ENCODE measurements at regions not wholly inside any gene's neighbourhood (a gene's known extent, or its start where the extent isn't known, plus 50 kb on each side); places are given as distances from the start of the nearest gene placed in this dataset.

DNA sequence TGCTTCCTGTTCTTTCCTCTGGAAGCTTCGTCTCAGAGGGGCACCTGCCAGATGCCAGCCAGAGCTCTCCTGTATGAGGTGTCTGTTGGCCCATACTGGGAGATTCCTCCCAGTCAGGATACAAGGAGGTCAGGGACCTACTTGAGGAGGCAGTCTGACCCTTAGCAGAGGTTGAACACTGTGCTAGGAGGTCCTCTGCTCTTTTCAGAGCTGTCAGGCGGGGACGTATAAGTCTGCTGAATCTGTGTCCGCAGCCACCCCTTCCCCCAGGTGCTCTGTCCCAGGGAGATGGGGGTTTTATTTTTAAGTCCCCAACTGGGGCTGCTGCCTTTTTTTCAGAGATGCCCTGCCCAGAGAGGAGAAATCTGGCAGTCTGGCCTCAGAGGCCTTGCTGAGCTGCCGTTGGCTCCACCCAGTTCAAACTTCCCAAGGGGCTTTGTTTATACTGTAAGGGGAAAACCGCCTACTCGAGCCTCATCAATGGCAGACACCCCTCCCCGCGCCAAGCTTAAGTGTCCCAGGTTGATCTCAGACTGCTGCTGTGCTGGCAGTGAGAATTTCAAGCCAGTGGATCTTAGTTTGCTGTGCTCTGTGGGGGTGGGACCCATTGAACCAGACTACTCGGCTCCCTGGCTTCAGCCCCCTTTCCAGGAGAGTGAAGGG is 326.7 kb downstream of the BCKDHB start:
- no peak overlapping the region; the same call in 1 of the 2 replicates for H2AFZ ChIP-seq
- H3K4me2 ChIP-seq = no peak overlapping the region
- H3K4me1 ChIP-seq (ENCODE audit: insufficient read depth) = peaks cover 12% of the 10 kb centered on the region
- Mint-ChIP-seq H3K36me3 (ENCODE audit: low read depth) (no peaks in the 10 kb centered on the region; the same call in 2 of the 3 replicates), H3K27me3 (ENCODE audit: insufficient read depth, low read depth, poor library complexity) (peaks cover 1% of the 10 kb centered on the region), H3K9me3 (peaks cover 4% of the 10 kb centered on the region; the same call in 2 of the 3 replicates), H3K27ac (0 out of 2 replicates have a peak overlapping the region, but pooled peaks have one; percentile 23), H3K4me1 (peaks cover 6% of the 10 kb centered on the region), H3K4me3 (no peak overlapping the region)
- no peak overlapping the region for H3K4me3 ChIP-seq
- H3K79me2 ChIP-seq (replicated peaks; ENCODE audit: insufficient read depth) = no peaks in the 10 kb centered on the region
- TF ChIP-seq ZNF462 (CRISPR knock-in tag; IDR thresholded peaks at IDR 0.05) (no peak), ZNF331 (CRISPR knock-in tag; IDR thresholded peaks at IDR 0.05; ENCODE audit: low read depth) (0 out of 2 replicates have a peak, but pooled peaks have one; percentile 44), CREB1 (CRISPR knock-in tag; IDR thresholded peaks at IDR 0.05; ENCODE audit: low read depth) (no peak)
- no peaks in the 10 kb centered on the region for H3K27me3 ChIP-seq (ENCODE audit: insufficient read depth)
- H3F3A ChIP-seq (replicated peaks; ENCODE audit: low read depth) = no peaks in the 10 kb centered on the region
- ATAC-seq = peak; percentile 98
- DNase-seq (ENCODE audit: low spot score) = peak; percentile 69
- H3K27ac ChIP-seq (ENCODE audit: low read depth) = no peak overlapping the region
- H3K36me3 ChIP-seq (ENCODE audit: insufficient read depth) = no peaks in the 10 kb centered on the region
- H3K9me2 ChIP-seq (ENCODE audit: insufficient read depth) = no peaks in the 10 kb centered on the region
- no peaks in the 10 kb centered on the region for H4K20me1 ChIP-seq (replicated peaks; ENCODE audit: insufficient read depth)

- no peak overlapping the region for H3K27ac Mint-ChIP-seq
- no peaks in the 10 kb centered on the region for H3K79me2 ChIP-seq (replicated peaks; ENCODE audit: insufficient read depth)
- H3K4me3 ChIP-seq = no peak overlapping the region
- H3K4me3 Mint-ChIP-seq = no peak overlapping the region
- H3K27me3 ChIP-seq (ENCODE audit: insufficient read depth) = no peaks in the 10 kb centered on the region
- no peak overlapping the region for H3K4me2 ChIP-seq
- no peaks in the 10 kb centered on the region; the same call in 1 of the 2 replicates for H3K36me3 ChIP-seq (ENCODE audit: insufficient read depth)
- no peak overlapping the region for H2AFZ ChIP-seq
- peaks cover 33% of the 10 kb centered on the region for H3K36me3 Mint-ChIP-seq (ENCODE audit: low read depth)
- no peaks in the 10 kb centered on the region for H3F3A ChIP-seq (replicated peaks; ENCODE audit: low read depth)
- ATAC-seq (no peak), DNase-seq (ENCODE audit: low spot score) (no peak)
- peaks cover 7% of the 10 kb centered on the region for H3K9me2 ChIP-seq (ENCODE audit: insufficient read depth)
- H4K20me1 ChIP-seq (replicated peaks; ENCODE audit: insufficient read depth) = no peaks in the 10 kb centered on the region
- H3K27ac ChIP-seq (ENCODE audit: low read depth) = no peak overlapping the region
- peaks cover 40% of the 10 kb centered on the region for H3K9me3 Mint-ChIP-seq
- H3K27me3 Mint-ChIP-seq (ENCODE audit: insufficient read depth, low read depth, poor library complexity) = no peaks in the 10 kb centered on the region
- H3K4me1 Mint-ChIP-seq = no peaks in the 10 kb centered on the region
- no peaks in the 10 kb centered on the region for H3K4me1 ChIP-seq (ENCODE audit: insufficient read depth)
- no peak for TF ChIP-seq POLR2AphosphoS5 (IDR thresholded peaks at IDR 0.05; ENCODE audit: low read depth)
- no peak for TF ChIP-seq ZNF462 (CRISPR knock-in tag; IDR thresholded peaks at IDR 0.05)
Measured at GRCh38 chr6:80425089-80425823, 318.8 kb downstream of the BCKDHB start.

Data from GM23338 (cell line).